GM12892 (cell line): ENCODE measurements at regions not wholly inside any gene's neighbourhood (a gene's known extent, or its start where the extent isn't known, plus 50 kb on each side); places are given as distances from the start of the nearest gene placed in this dataset.
"Not testable (repeated sequence)": the region's sequence is repeated elsewhere in the genome, so short reads cannot be mapped to it uniquely, and the experiment has no call there.

ENCODE experiments used
- POLR2A ChIP-seq: IDR thresholded peaks from 2 replicates; pipeline ENCODE4 v1.6.1; 2011; ENCODE audit warnings: low read depth, low read length, control low read depth
- POLR2AphosphoS5 ChIP-seq: IDR thresholded peaks from 2 replicates; pipeline ENCODE4 v1.6.1; 2011; ENCODE audit warnings: low read depth, low read length, control low read depth
- TAF1 ChIP-seq: IDR thresholded peaks from 2 replicates; pipeline ENCODE4 v1.6.1; 2011; ENCODE audit warnings: low read depth, mild to moderate bottlenecking, control low read depth, low read length, borderline replicate concordance

GRCh38 chr4:9076486-9076885, 93.7 kb upstream of the FAM90A26 start:
- TF ChIP-seq POLR2A, TAF1, POLR2AphosphoS5: not testable (repeated sequence)
